GM19351 (cell line): ENCODE measurements at regions not wholly inside any gene's neighbourhood (a gene's known extent, or its start where the extent isn't known, plus 50 kb on each side); places are given as distances from the start of the nearest gene placed in this dataset.

Source experiments
- ATAC-seq: cut with Tn5 transposase; IDR thresholded peaks from one replicate; pipeline ENCODE4 v1.9.1; 2021; ENCODE audit warnings: mild to moderate bottlenecking, moderate library complexity; ENCODE audit not compliant: unreplicated experiment

DNA sequence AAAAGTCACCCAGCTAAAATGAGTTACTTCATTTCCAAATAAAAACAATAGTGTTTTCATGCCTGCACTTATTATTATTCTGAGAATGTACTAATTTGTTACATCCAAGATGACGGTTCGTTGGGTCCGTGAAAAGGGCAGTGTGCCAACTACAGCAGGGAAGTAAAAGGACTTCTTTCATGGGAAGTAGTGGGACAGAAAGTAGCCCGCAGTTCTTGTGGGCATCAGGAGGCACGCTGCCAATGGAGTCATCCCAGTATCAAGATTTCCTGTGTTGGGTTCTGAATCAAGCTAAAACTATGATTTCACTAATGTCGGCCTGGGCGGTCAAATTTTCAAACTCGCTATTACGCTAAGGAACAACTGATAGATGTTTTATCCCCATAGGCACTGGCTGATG, 254.5 kb upstream of the SOX2 start:
- no peak for ATAC-seq

DNA sequence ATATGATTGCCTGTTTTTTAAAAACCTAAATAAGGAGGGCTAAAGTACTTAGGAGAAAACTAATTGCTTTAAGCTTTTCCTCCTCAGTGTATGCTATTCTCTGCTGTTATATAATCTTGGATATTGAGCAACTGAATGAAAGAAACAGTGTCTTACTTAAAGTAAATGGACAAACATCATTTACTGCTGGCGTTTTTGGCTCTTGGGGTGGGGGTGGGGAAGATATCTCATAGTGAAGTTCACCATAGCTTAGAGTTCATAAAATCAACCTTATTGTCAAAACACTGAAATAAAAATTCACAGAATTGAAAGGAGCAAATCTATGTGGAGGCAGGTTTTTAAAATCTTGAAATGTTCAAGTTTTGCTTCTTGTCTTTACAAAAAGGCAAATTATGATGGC, 256.4 kb upstream of the SOX2 start:
- no peak for ATAC-seq

DNA sequence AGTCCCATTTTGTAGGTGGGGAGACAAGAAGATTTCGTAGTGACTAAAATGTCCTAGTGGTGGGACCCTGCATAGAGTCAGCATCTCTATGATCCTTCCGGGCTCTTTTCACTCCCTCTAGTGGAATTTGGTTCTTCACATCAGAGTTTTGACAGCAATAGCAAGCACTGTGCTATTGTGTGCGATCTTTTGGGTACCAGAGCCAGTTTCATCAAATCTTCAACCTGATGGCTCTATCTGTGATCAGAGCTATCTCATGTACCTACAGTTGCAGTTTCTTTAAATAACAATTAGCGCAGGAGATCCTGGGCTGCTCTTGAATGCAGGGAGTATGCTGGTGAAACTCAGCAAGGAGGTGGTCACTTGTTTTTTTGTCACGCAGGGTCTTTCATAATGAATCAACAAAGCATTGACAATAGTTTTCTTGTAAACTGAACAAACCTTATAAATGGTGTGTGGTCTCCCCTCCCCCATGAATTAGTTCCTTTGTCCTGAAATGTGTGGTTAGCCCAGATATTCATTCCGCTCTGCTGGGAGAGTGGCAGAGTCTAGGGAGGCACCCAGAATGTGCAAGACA, 257.2 kb upstream of the SOX2 start:
- no peak for ATAC-seq

DNA sequence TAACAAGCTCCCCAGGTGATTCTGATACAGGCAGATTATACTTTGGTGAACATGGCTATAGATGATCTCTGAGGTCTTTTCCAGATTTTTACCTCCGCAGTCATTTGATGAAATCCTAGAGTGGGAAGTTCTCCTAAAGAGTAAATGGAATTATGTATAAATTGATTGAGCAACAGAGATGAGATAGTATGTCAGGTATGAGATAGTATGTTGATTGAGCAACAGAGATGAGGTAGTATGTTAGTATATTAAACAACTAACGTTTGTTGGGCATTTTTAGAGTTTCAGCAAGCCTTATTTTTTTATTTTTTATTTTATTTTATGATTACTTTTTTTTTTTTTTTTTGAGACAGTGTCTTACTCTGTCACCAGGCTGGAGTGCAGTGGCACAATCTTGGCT, 265.0 kb upstream of the SOX2 start:
- ATAC-seq = no peak

DNA sequence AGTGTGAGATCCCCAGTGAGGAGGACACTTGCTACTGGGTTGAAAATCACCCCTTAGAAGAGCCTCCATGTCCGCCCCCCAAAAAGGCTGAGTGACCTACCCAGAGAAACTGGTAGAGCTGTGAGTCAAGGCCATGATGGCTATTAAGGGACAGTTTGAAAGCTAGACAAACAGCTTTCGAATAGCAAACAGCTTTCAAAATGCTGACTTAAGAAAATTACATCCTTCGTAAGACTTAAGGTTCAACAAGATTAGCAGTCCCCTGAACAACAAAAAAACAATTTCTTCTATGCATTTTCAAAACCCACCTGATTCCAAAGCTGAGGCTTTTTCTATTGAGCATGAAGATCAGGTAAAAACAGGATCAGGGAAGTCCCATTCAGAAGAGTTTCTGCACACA, 269.7 kb upstream of the SOX2 start:
- no peak for ATAC-seq

DNA sequence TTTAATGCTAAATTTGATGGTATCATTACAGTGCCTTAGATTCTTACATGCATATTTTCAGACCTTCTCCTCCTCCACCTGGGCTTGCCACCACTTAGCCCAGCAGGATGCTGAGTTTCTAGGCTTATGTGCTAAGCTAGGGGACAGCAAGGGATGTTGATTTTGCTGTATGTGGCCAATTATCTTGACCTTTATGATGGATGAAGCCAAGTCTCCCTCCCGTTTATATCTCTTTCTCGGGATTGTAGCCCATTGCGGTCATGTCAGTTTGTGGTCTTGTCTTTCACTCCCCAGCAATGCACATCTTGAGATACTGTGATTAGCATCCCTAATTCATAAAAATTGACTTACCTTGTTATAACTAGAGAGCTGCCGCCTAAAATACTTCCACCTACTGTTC, 278.7 kb upstream of the SOX2 start:
- ATAC-seq = no peak

DNA sequence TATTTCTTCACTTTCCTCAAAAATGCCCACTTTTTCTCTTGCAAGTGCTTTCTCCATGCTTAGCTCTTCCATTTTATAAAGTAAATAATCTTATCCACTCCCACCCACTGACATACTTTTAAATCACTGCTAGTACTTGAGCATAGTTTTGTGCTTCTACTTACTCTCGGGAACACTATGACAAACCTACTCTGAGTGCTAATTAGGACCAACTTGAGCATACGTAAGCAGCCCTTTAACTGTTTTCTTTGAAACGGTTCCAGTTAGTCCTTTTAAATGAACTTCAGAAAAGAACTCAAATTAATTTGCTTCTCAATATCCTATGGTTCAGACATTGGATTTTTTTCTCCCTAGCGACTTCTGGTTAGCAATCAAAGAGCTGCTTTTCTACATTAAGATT, 280.0 kb upstream of the SOX2 start:
- no peak for ATAC-seq

DNA sequence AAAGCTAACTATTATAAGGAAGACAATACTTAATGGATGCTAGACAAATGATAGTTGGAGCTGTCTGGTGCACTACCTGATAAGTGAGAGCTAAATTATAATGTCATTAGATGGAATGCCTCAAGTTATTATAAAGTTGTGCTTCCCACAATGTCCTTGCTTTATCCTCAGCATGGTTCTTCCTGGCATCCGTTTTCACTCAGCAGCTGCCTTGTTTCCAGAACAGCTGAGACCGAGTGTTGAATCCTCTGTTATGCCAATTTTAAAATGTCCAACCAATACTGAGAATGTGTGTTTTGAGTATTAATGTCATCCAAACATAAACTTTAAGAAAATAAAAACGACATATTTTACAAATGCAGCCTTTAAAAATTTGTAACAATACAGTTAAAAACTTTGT, 286.7 kb upstream of the SOX2 start:
- no peak for ATAC-seq

DNA sequence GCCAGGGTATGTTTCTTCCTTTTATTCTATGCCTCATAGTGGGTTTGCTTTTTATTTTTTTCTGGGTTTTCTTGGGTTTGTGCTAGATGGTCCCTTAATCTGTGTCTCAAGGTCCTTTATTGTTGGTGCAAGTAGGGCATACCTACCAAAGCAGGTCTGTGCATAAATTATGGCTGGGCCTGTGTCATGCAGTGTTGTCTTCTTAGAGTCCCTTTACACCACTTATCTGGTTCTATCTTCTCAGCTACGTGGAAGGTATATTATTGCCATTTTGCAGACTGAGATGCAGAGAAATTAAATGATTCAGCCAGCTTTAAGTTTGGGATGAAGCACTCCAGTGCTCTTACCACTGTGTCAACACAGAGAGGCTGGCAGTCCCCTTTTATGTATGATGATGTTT, 293.5 kb upstream of the SOX2 start:
- ATAC-seq = no peak

DNA sequence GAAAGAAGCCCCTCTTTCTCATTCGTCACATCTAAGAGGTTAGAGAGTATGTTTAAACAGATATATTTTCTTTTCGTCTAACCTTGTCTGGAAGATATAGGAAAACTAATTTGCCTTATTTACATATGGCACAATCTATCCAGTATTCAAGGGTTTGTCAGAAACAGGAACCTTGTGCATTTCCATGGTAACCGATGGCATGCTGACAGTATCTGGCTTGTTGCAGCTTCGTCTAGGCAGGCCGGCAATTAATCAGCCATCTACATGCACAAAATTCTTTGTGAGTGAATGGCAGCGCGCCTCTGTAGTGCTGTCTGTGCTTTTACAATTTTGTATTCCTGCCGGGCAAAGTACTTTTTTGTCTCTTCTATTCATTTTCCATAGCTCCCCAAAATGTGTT, 294.0 kb upstream of the SOX2 start:
- ATAC-seq = no peak

DNA sequence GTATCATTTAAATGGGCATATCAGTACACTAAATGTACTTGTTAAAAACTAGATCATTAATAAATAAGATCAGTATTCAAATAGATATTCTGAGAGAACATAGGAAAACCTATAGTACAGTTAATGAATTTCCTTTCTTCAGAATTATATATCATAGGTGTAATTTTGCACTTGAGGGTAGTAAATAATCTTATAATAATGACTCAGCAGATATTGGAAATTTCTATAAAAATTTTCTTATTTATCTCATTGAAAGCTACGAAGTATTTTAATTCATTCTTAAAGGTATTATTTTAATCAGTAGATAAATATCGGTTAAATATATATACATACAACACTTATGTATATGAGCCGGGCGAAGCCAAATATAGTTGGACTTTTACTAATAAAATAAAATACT, 300.9 kb upstream of the SOX2 start:
- ATAC-seq = no peak

DNA sequence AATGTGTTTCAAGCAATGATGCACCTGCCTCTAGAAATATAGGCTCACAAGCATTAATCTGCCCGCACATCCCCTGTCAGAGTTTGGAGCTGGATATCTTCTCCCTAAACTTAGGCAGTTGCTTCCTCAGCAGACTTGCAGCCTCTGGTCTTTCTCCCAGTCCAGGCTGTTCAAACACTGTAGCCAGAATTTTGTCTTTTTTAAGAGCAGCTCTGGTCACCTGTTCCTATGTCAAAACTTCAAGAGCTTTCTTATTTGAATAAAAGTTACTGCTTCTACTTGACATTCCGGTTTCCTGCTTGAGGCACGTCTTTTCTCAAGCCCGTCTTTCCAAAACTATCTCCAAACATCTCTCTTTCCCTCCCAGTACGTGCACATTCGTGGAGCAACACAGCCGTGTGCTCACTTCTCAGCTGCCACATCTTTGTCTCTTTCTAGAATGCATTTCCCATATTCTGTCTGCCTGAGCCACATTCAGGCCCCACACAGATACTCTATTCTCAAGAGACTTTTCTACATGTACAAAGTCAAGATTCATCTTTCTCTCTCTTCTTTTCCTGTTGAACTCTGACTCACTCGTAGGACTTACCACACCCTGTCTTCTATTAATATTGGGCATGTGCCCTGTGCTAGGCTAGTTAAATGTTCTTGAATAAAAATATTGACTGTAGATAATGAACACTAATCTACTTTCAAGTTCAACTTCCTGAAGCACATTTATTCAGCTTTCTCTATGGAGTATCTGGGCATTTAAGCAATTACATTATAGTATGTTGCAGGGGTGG, 307.7 kb upstream of the SOX2 start:
- no peak for ATAC-seq

DNA sequence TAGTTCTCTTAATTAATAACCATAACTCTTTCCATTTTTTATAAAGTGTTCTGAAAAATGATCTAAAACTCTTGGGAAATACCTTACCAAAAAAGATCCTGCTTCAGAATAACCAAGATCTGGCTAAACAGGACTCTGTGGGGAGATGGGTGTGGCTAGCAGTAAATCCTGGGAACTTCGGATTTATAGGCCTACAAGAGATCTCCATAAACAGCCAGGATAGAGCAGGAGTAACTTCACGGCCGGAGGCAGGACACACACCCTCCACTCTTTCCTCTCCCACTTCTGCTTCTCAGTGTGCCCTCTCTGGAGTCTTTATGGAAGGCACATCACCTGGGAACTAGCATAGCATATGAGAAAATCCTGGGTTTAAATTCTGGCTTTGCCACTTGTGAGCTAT, 309.4 kb upstream of the SOX2 start:
- no peak for ATAC-seq

DNA sequence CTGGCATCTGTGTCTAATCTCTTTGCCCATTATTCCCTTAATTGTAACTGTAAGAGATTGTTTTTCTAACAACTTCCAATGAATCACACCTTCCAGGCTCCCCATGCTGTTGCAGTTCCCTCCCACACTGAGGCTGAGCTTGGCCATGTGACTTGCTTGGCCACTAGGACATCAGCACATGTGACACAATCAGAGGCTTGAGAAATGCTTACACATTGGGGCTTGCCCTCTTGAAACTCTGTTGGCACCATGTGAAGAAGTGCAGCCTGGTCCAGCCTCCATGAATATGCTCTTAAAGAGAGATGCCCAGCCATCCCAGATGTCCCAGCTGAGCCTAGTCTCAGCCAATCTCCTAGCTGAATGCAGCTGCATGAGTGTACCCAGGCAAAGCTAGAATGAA, 326.8 kb upstream of the SOX2 start:
- ATAC-seq = no peak

DNA sequence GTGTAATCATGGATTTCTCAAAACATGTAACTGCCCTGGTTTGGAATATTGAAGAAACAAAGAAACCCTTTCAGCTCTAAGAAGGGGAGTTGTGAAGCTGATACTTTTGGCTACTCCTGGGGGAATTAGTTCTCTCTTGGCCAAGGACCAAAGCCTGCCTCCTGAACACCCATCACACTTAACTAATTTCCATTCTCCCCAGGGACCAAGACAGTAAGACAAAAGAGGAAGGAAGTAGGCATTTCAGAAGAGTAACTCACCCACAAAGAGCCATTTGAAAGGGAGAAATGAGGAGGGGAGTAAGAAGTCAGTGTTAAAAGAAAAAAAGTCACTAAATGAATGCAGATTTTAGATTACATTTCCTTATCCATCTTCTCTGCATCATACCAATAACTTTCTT, 328.0 kb upstream of the SOX2 start:
- ATAC-seq = no peak

DNA sequence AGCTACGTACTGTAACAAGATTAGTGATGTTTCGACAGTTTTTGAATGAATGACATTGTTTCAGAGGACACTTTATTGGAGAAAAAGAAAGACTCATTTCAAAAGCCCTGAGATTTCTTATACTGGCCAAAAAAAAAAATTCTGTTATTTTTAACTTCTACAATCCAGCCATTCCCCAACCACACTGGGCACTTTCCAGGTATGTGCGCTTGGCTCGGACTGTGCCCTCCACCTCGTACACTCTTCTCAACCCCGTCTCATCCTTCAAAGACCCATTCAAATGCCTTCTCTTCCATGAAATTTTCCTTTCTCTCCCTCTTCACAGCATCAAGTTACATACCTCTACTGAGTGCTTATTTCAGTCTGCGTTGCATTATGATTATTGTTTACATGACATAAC, 328.5 kb upstream of the SOX2 start:
- no peak for ATAC-seq

DNA sequence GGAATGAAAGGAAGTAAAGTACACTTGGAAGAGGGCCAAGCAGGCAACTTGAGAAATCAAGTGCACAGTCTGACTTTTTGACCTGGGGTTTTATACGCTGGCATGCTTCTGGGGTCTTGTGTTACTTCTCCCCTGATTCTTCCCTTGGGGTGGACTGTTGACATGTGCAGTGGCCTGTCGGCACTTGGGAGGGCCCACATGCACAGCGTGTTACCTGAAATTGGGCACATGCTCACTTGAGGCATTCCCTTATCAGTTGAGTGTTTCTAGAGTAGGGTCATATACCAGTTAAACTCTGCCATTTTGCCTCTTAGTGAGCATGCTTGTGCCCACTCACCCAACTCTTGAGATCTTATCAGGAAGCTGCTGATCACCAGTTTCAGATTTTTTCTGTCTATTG, 329.1 kb upstream of the SOX2 start:
- no peak for ATAC-seq

DNA sequence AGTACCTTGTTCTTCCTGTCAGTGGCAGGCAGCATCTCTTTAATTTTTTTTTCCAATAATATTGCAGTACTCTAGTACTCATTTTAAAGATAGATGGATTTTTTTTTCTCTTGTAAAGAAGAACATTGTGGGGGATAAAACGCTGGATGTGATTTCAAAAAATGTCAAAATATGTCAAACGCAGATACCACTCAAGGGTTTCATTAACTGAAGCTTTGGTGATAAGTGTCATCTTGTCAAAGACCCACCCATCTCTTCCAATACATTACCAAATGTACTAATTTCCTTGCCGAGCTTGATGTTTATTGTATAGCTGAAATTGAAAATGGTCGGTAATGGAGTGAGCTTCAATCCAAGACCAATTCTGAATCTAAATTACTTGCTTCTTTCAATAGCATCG, 332.4 kb upstream of the SOX2 start:
- no peak for ATAC-seq

DNA sequence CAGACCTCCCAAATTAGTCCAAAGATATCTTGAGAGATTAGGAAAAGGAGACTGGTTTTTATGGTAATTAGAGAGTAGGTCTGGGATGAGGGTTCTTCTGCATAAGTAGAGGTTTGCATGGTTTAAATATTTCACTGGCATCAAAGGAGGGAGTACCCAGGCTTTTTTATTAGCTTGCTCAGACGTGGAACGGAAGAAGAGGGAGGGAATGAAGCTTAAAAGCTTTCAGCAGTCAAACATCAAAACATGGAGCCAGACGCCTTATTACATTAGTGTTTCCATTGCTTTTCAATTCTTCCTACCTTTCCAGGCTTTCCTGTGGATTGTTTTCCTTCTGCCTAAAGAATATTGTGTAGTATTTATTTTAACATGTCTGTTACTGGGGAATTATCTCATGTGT, 342.1 kb upstream of the SOX2 start:
- ATAC-seq = no peak

DNA sequence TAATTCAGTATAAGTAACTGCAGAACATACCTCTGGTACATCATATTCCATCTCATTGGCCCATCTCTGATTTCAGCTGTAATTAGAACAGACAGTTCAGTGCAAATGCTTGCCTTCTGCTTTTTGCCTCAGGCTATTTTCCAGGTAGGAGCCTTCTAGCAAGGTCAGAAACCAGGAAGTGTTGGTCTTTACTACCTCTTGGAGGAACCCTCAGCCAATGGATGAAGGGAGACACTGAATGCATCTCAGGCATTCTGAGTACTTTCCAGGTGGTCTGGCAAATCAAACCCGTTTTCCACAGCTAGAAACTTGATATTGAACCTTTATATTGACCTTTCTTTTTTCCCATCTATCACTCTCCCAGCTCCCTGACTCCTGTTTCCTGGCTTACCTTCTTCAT, 348.5 kb upstream of the SOX2 start:
- no peak for ATAC-seq

DNA sequence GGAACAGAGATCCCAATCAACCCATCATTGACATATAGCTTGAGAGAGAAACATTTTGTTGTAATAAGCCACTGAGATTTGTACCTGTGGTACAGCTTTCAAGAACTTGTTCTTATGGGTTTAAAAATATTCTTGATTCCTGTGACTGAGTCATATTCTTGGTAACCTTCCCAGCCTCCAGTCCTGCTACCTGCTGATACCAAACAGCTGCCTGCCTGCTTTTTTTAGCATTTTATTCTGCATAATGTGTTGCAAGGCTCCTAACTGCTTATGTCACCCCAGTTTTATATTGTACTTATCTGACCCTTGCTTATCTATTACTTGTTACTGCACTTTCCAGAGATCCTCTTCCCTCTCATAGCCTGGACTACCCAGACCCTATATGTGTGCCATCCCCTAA, 349.3 kb upstream of the SOX2 start:
- ATAC-seq = no peak

DNA sequence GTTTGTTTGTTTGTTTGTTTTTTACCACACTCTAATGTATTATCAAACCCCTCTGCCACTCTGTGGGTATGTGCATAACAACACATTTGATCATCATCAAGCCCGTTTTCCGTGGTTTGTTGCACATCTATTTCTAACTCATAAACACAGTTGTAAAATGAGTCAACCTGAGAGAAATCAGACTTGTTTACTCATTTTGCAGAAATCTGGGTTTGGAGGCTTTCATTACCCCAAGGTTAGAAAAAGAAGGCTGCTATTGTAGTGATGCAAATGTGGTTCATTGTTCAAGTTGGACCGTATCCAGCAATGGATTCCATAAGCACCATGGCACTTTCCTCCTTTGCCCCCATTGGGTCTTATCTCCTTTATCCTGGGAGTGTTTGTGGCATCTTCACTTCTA, 353.2 kb upstream of the SOX2 start:
- peak; percentile 89 for ATAC-seq

DNA sequence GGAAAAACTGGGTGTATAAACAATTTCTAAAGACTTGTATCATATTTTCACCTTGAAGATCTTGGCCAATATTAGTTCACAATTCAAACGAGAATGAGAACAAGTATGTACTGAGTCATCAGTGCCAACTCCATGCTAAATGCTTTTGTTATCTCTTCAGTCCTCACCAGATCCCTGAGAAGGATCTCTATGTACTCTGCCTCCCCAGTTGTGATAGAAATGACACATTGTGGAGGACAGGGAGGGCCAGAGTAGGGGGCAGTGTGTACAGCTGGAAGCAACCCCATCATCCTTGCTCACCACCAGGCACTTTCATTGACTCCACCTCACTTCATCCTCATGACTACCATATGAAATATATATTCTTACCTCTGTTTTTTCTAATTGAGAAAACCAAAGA, 353.7 kb upstream of the SOX2 start:
- no peak for ATAC-seq
